GM19372 (cell line): ENCODE measurements at regions not wholly inside any gene's neighbourhood (a gene's known extent, or its start where the extent isn't known, plus 50 kb on each side); places are given as distances from the start of the nearest gene placed in this dataset.
"Not testable (repeated sequence)": the region's sequence is repeated elsewhere in the genome, so short reads cannot be mapped to it uniquely, and the experiment has no call there.

Experiments
- ATAC-seq: cut with Tn5 transposase; IDR thresholded peaks from one replicate; pipeline ENCODE4 v1.9.1; 2021; ENCODE audit warnings: mild to moderate bottlenecking, low read depth, moderate library complexity; ENCODE audit not compliant: unreplicated experiment

- ATAC-seq: no peak
Measured at GRCh38 chr2:180840641-180841040, 139.8 kb upstream of the UBE2E3 start.

- no peak for ATAC-seq
Measured at GRCh38 chr2:180829836-180830235, 150.6 kb upstream of the UBE2E3 start.

- no peak for ATAC-seq
Measured at GRCh38 chr2:180829261-180829660, 151.1 kb upstream of the UBE2E3 start.

GRCh38 chr2:180828756-180829155 lies 151.6 kb upstream of the UBE2E3 start:
- ATAC-seq: no peak

- no peak for ATAC-seq
Measured at GRCh38 chr2:180823546-180824141, 156.8 kb upstream of the UBE2E3 start.

GRCh38 chr2:180819106-180819505 lies 161.3 kb upstream of the UBE2E3 start:
- ATAC-seq: no peak

- not testable (repeated sequence) for ATAC-seq
Measured at GRCh38 chr2:180818700-180819099, 161.7 kb upstream of the UBE2E3 start.

- no peak for ATAC-seq
Measured at GRCh38 chr2:180799141-180799540, 181.3 kb upstream of the UBE2E3 start.

- ATAC-seq: no peak
Measured at GRCh38 chr2:180790891-180791290, 189.5 kb upstream of the UBE2E3 start.

- ATAC-seq: no peak
Measured at GRCh38 chr2:180787330-180787729, 193.1 kb upstream of the UBE2E3 start.

GRCh38 chr2:180781276-180781675 lies 199.1 kb upstream of the UBE2E3 start:
- ATAC-seq: no peak

GRCh38 chr2:180778291-180778690 lies 202.1 kb upstream of the UBE2E3 start:
- ATAC-seq: no peak

GRCh38 chr2:180776921-180777320 lies 203.5 kb upstream of the UBE2E3 start:
- no peak for ATAC-seq

GRCh38 chr2:180775711-180776110 lies 204.7 kb upstream of the UBE2E3 start:
- no peak for ATAC-seq

- ATAC-seq: not testable (repeated sequence)
Measured at GRCh38 chr2:180765316-180765715, 215.1 kb upstream of the UBE2E3 start.

GRCh38 chr2:180763263-180763989 lies 217.0 kb upstream of the UBE2E3 start:
- ATAC-seq: no peak

- ATAC-seq: no peak
Measured at GRCh38 chr2:180761224-180761623, 219.2 kb upstream of the UBE2E3 start.

GRCh38 chr2:180759631-180760030 lies 220.8 kb upstream of the UBE2E3 start:
- no peak for ATAC-seq

- no peak for ATAC-seq
Measured at GRCh38 chr2:180753809-180754761, 226.3 kb upstream of the UBE2E3 start.

GRCh38 chr2:180751306-180751920 lies 229.0 kb upstream of the UBE2E3 start:
- no peak for ATAC-seq

- no peak for ATAC-seq
Measured at GRCh38 chr2:180747728-180748127, 232.7 kb upstream of the UBE2E3 start.
